ENCODE measurements at regions not wholly inside any gene's neighbourhood (a gene's known extent, or its start where the extent isn't known, plus 50 kb on each side); places are given as distances from the start of the nearest gene placed in this dataset.

- TF ChIP-seq CTCF (conservative IDR thresholded peaks at IDR 0.05; ENCODE audit: low read depth, low read length) (no peak), EZH2phosphoT487 (IDR thresholded peaks at IDR 0.05; ENCODE audit: borderline replicate concordance, low read length) (no peak), EZH2 (IDR thresholded peaks at IDR 0.05; ENCODE audit: low read length, unreplicated experiment) (no peak)
Measured at GRCh38 chr4:52251864-52252263, 200.8 kb downstream of the SPATA18 start.
